ENCODE measurements at regions not wholly inside any gene's neighbourhood (a gene's known extent, or its start where the extent isn't known, plus 50 kb on each side); places are given as distances from the start of the nearest gene placed in this dataset.

DNA sequence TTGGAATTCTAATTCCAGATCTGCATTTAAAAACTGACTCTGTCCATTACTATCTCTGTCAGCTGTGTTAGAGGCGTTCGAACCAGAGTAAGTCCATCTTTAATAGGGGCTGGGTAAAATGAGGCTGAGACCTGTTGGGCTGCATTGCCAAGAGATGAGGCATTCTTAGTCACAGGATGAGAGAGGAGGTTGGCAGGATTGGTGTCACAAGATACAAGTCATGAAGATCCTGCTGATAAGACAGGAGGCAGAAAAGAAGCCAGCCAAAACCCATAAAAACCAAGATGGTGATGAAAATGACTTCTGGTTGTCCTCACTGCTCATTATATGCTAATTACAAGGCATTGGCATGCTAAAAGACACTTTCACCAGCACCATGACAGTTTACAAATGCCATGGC, 356.3 kb upstream of the ISX start:
- TF ChIP-seq, protein P1, sequence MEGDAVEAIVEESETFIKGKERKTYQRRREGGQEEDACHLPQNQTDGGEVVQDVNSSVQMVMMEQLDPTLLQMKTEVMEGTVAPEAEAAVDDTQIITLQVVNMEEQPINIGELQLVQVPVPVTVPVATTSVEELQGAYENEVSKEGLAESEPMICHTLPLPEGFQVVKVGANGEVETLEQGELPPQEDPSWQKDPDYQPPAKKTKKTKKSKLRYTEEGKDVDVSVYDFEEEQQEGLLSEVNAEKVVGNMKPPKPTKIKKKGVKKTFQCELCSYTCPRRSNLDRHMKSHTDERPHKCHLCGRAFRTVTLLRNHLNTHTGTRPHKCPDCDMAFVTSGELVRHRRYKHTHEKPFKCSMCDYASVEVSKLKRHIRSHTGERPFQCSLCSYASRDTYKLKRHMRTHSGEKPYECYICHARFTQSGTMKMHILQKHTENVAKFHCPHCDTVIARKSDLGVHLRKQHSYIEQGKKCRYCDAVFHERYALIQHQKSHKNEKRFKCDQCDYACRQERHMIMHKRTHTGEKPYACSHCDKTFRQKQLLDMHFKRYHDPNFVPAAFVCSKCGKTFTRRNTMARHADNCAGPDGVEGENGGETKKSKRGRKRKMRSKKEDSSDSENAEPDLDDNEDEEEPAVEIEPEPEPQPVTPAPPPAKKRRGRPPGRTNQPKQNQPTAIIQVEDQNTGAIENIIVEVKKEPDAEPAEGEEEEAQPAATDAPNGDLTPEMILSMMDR (IDR thresholded peaks at IDR 0.05), result no peak
- TF ChIP-seq POLR2A (IDR thresholded peaks at IDR 0.05), result no peak

All from heart left ventricle (tissue), 13 donors.